GM10266 (cell line): ENCODE measurements at regions not wholly inside any gene's neighbourhood (a gene's known extent, or its start where the extent isn't known, plus 50 kb on each side); places are given as distances from the start of the nearest gene placed in this dataset.

Experiments used
- DNase-seq: peaks from one replicate; pipeline ENCODE4 v3.0.0; 2012; ENCODE audit errors: extremely low spot score
- CTCF ChIP-seq: IDR thresholded peaks from 2 replicates; pipeline ENCODE4 v1.5.1; 2012; ENCODE audit warnings: mild to moderate bottlenecking, low read depth; ENCODE audit not compliant: control insufficient read depth, insufficient read depth; ENCODE audit errors: missing control alignments

GRCh38 chr15:35320158-35320780 is 225.7 kb downstream of the DPH6 start:
- no peak for DNase-seq
- no peak for TF ChIP-seq CTCF

DNA sequence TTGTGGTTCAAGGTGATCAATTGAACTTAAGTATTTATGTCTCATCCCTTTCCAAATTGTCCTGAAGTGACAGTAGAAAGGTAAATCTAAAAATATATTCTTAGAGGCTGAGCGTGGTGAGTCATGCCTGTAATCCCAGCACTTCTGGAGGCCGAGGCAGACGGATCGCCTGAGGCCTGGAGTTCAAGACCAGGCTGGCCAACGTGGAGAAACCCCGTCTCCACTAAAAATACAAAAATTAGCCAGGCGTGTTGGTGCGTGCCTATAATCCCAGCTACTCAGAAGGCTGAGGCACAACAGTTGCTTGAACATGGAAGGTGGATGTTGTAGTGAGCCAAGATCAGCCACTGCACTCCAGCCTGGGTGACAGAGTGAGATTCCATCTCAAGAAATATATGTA is 226.6 kb downstream of the DPH6 start:
- DNase-seq = no peak
- TF ChIP-seq CTCF = no peak

GRCh38 chr15:35317217-35317616 is 228.7 kb downstream of the DPH6 start:
- TF ChIP-seq CTCF = no peak

GRCh38 chr15:35312344-35312743 is 227.2 kb upstream of the NANOGP8 start:
- no peak for TF ChIP-seq CTCF
- DNase-seq = no peak

More at GRCh38 chr15:35317217-35317616, 228.7 kb downstream of the DPH6 start:
- DNase-seq = no peak

DNA sequence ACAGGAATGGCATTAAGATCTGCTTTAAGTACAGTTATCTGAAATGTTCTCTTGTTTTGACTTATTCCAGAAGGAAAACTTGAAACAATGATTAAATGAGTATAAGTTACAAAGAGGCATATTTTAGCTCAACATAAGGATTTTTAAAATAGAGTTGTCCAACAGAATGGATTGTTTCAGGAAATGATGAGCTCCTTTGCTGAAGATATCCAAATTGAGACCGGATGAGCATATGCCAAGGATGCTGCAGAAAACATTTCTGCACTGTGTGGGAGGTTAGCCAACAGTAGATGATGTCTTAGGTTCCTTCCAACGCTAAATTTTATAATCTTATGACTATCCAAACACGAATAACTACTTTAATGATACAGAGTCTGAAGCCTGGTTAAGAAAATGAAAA is 226.5 kb upstream of the NANOGP8 start:
- no peak for DNase-seq
- no peak for TF ChIP-seq CTCF

DNA sequence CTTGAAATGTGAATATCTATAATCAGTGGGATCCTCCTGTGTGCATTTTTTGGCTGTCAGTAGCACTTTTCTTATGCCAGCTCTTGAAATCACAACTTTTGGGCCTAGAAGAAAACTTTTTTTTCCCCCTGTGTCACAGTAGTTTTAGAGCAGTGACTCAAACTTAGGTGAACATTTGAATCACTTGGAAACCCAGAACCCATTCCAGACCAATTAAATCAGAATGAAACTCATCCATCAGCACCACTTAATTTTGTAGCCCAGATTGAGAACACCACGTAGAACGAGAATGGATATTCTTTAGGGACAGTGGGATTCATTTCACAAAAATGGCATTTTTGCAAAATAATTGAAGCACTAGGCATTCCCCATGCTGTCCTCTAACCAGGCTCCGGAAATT is 224.8 kb upstream of the NANOGP8 start:
- DNase-seq = no peak
- no peak for TF ChIP-seq CTCF

GRCh38 chr15:35308802-35309201 is 223.7 kb upstream of the NANOGP8 start:
- TF ChIP-seq CTCF = no peak
- DNase-seq = no peak
